DND-41 (cell line): ENCODE measurements at regions not wholly inside any gene's neighbourhood (a gene's known extent, or its start where the extent isn't known, plus 50 kb on each side); places are given as distances from the start of the nearest gene placed in this dataset.

Experiments
- EZH2 ChIP-seq: IDR thresholded peaks from 3 replicates; pipeline ENCODE4 v1.6.1; 2012; ENCODE audit warnings: borderline replicate concordance, low read depth, mild to moderate bottlenecking, moderate library complexity, low read length, inconsistent platforms; ENCODE audit not compliant: severe bottlenecking
- TF ChIP-seq, protein P1 (sequence below): IDR thresholded peaks from 2 replicates; pipeline ENCODE4 v1.5.1; 2012; ENCODE audit warnings: borderline replicate concordance, low read length, moderate library complexity, mild to moderate bottlenecking; ENCODE audit not compliant: poor library complexity, severe bottlenecking; ENCODE audit errors: extremely low read depth

GRCh38 chr13:22027566-22027965 is 356.7 kb downstream of the FGF9 start:
- TF ChIP-seq, protein P1, sequence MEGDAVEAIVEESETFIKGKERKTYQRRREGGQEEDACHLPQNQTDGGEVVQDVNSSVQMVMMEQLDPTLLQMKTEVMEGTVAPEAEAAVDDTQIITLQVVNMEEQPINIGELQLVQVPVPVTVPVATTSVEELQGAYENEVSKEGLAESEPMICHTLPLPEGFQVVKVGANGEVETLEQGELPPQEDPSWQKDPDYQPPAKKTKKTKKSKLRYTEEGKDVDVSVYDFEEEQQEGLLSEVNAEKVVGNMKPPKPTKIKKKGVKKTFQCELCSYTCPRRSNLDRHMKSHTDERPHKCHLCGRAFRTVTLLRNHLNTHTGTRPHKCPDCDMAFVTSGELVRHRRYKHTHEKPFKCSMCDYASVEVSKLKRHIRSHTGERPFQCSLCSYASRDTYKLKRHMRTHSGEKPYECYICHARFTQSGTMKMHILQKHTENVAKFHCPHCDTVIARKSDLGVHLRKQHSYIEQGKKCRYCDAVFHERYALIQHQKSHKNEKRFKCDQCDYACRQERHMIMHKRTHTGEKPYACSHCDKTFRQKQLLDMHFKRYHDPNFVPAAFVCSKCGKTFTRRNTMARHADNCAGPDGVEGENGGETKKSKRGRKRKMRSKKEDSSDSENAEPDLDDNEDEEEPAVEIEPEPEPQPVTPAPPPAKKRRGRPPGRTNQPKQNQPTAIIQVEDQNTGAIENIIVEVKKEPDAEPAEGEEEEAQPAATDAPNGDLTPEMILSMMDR = no peak
- no peak for TF ChIP-seq EZH2
